HCEC 1CT (cell line): ENCODE measurements at regions not wholly inside any gene's neighbourhood (a gene's known extent, or its start where the extent isn't known, plus 50 kb on each side); places are given as distances from the start of the nearest gene placed in this dataset.
"Not testable (repeated sequence)": the region's sequence is repeated elsewhere in the genome, so short reads cannot be mapped to it uniquely, and the experiment has no call there.

Experiments used
- DNase-seq: peaks from one replicate; pipeline ENCODE4 v3.0.0-alpha.2; 2017

DNA sequence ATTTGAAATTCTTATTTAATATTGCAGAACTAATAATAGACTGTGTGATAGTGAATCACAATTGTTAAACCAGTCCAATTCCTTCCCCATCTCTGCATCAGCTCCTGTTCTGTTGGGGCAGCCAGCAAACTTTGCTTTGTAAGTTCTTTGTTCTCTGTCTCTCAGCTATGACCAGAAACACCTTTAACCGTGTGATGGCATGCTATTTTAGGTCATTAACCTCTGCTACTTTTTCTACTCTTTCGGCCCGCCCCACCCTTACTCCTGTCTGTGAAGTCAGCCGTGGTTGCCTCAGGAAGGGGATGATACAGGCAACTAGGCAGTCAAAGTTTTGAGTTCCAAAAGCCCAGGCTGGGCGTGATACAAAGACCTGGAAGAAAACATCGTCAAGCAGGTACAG lies 51.3 kb upstream of the EGFL6 start:
- DNase-seq = no peak

DNA sequence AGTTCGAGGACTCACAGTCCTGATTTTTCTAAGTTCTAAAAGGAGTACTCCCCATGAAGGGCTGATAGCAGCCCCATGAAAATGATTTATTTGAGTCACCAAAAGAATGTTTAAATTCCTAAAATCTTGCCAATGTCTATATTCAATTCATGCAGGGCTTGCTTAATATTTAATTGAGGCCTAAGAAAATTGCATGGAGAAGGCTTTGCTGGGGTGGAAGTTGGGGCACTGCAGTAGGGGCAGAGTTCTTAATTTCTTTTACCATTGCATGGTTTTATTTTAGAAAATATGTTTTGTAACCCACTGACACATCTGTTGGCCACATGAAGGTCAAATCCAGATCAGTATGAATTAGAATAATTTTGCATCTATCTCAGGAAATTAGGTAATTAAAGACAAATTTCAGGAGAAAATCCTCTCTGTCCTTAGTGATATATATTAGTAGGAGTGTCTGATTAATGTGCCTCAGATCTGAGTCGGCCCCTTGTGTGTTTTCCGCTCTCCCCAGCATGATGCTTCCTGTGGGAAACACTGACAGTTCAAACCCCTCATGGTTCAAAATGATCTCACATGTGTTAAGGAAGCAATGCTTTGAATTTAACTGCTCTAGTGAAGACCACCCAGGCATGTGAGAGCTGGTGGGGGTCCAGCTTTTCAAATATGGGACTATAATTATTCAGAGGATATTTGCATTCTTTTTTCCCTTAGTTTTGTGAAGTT lies 54.0 kb upstream of the EGFL6 start:
- no peak for DNase-seq

DNA sequence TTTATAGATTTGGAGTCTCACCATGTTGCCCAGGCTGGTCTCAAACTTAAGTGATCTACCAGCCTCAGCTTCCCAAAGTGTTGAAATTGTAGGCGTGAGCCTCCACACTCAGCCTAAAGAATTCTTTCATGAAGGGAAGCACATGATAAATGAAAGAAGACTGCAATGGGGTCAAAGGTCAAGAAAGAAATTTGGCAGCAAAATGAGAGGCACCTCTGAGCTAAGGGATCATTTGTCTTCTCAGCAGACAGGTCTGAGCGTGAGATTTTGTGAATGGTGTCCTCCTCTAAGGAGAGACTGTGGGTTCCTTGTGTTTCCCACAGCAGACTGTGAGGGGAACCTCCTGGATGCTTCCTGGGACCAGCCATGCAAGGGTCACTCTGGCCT lies 57.5 kb upstream of the EGFL6 start:
- DNase-seq = no peak

DNA sequence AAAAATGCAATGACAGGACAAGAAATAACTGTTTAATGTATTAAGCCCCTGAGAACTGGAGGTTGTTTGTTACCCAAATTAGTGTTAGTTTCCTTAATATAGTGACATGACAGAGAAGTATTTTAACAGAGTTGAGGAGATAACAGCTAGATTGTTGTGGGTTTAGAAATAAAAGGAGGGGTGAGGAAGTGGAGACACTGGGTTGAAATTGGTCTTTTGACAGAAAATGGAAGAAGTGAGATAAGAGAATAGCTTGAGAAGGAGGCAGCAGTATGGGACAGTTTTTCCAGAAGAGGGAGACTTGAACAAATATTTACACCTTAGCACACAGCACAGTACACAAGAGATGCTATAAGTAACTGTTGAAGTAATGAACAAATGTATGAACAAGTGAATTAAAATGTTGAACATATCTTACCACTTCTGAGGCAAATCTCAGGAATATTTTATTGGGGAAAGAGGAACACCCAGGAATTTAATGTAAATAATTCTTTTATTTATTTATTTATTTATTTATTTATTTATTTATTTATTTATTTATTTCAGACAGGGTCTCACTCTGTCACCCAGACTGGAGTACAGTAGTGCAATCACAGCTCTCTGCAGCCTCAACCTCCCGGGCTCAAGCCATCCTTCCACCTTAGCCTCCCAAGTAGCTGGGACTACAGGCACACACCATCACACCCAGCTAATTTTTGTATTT lies 58.0 kb upstream of the EGFL6 start:
- DNase-seq = no peak

DNA sequence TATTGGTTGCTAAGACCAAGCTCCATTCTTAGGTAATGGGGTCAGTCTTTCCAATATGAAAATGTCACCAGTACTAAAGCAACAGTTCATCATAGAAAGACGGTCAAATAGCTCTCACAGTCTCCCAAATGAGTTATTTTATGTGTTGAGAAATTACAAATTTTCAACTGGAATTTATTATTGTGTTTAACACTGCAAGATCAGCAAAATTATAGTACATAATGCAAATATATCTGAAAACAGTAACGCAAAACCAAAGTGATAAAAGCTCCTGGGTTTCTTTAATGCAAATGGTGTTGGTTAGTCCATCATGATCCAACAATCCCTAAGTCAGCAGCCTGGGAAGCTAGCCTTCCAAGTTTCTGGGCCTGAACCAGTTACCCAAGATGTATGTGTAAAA lies 61.5 kb upstream of the EGFL6 start:
- no peak for DNase-seq

DNA sequence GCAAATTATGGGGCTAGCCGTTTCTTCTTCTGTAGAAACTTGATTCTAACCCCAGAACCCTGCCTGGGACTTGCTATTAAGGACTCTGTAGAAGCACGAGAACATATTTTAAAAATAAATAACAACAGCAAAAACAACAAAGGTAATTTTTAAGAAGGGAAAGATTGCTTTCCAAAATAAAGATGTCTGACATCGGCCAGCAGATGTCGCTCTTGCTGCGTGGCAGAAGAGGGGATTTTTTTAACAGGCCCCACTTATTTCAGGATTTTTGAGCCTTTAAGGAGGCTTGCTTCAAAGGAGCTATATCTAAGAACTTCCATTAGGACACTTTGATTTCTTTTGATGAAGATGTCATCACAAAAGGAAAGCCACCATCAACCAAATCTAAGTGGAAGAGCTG lies 62.8 kb upstream of the EGFL6 start:
- DNase-seq = peak; percentile 9

DNA sequence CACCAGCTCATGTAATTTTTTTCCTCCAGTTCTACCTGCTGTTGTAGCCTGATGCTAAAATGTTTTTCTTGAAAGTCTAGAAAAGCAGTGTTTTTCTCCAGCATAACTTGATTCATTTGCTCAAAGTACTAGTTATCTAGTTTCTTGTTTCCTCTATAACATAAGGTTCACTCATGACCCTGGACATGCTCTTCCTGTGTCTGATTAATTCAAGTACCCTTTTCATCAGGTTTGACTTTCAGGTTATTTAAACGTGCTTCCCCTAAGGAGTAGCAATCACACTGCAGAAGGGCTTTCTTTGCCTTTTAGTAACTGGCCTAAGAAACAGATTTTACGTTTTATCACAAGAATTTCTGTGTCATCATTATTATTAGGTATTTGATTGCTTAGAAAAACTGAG lies 66.8 kb upstream of the EGFL6 start:
- DNase-seq = no peak

DNA sequence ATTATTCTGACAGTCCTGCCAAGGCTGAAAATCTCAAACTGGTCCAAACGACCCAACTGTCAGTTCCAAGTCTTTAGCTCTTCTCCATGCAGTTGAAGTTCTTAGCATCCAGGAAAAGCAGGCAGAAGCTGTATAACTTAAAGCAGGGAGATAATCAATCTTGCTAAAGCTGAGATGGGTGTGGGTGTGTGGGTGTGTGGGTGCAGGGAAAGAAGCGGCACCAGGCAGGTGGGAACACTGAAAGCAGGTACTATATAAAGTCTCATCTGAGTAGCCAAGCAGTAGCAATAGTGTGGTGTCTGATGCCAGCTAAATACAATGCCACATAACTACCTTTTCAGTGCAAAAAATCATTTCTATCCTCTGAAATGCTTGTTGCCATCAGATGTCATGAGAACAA lies 69.7 kb upstream of the EGFL6 start:
- no peak for DNase-seq

DNA sequence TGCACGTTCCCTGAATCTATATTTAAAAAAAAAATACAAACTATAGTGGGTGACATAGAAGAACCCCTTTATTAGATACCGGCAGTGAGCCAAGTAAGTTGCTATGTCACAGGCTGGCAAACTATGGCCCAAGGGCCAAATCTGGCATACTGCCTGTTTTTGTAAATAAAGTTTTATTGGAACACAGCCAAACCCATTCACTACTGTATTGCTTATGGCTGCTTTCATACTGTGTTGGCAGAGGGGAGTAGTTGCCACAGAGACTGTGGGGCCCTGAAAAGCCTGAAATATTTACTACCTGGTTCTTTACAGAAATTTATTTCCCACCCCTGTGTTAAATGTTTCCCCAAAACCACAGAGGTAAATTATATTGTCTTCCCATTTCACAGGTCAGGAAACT lies 71.2 kb upstream of the EGFL6 start:
- DNase-seq = no peak

DNA sequence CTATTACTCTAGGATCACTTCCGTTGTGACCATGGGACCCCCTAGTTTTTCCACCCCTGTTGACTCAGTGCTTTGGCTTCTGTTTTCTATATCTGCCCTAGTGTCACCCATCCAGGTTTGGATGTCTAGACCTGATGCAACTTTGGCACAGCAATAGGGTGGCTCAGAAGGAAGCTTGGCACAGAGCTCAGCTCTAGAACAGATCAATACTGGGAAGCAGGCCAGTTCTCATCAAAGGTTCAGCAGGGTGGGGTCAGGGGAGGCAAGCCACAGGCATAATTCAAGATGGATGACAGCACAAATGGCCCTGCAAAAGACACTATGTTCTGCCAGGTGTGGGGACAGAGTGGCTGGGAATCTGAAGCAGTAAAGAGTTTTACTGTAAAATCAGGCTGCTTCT lies 74.2 kb upstream of the EGFL6 start:
- DNase-seq = no peak

DNA sequence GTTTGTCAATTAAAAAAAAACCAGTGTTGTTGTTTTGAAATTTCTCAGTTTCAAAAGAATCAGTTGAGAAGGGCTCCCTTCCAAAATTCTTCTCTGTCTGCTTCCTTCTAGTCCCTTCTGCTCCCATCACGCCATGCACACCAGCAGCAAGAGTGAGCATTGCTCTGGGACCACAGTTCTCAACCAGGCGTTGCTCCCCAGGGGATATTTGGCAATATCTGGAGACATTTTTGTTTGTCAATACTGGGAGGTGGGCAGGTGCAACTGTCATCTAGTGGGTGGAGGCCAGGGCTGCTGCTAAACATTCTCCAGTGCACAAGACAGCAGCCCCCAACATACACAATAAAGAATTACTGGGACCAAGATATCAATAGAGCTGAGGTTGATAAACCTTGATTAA lies 74.8 kb upstream of the EGFL6 start:
- DNase-seq = no peak

DNA sequence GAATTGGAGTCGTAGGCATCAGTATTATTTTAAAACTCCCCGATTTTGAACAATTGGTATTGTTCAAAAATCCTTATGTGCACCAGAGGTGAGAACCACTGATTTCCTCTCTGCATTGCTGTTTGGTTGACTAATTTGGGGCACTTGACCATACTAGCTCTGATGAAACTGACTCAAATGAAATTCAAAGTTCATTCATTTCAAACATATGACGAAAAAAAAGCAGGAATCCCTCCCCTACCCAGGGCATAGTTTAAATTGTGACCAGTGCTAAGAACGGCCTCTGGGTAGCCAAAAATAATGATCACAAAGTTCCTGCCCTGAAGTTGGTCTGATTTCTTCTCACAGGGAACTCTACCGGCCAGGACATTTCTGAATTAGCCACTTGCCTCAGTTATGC lies 75.7 kb upstream of the EGFL6 start:
- DNase-seq = no peak

DNA sequence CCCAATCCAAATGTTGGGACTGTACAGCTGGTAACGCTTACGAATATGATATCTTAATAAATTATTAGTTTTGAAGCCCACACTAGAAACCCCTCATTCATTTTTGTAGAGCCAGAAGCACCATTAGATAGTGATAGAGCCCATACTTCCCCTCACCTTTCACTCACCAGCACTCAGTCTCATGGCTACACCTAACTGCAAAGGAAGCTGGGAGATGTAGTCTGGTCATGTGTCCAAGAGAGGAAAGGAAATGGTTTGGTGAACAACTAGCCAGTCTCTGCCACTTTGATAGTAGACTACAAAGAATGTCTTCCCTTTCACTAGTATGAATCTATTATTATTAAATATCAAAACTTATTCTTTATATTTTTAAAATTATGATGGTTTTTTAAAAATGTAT lies 77.1 kb upstream of the EGFL6 start:
- DNase-seq = no peak

DNA sequence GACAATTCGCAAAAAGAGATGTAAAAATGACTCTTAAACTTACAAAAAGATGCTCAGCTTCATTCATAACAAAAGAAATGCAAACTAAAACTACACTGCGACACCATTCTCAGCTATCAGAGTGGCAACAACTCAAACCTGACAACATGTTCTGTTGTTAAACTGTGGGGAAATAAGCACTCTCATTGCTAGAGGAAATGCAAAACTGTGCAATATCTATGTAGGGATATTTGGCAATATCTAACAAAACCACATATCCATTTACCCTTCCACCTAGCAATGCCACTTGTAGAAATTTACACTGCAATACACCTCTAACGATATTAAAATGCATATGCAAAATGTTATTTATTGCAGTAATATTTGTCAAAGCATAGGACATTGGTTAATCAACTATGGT lies 78.3 kb upstream of the EGFL6 start:
- no peak for DNase-seq

DNA sequence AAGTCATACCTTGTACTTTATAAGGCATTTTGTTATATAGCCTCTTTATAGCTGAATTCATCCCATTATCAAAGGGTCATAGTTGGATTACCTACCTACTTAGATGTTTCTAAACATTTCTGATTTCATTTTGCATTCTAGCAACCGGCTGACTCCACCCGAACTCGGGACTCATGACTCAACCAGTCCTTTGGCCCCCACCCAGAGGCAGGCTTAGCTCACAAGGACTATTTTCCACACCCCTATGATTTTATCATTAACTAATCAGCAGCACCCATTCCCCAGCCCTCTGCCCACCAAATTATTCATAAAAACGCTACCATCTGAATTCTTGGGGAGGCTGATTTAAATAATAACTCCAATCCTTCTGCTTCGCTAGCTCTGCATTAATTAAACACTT lies 79.9 kb upstream of the EGFL6 start:
- peak; percentile 71 for DNase-seq

DNA sequence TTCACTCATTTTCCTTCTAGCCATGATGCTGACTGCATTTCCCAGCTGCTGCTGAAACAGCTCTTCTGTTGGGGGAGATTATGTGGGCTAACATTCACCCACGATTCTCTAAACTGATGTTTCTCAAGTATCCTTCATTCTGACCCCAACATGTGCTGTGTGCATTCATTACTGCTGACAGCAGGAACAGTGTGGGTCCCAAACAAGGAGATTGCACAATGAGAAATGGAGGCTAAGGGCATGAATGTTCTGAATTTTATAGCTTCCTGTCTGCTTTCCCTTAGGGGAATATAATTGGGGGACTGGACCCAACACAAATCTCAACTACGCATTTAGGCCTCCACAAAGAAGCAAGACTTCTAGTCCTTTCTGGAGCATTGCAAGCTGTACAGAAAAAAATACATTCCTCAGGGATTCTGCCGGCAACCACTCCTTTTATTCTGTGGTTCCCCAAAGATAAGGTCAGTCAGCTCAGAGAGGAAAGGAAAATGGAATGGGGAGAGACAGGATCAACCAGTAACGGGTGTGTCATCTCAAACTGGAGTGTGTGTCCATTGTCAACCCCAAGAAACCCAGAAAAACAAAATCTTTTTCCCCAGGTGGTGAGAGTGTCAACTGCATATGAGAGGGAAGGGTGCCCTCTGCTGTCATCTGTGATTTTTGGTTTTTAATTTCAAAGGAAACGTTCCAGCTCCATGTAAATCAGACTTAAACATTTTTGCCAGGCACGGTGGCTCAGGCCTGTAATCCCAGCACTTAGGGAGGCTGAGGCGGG lies 81.5 kb upstream of the EGFL6 start:
- peak; percentile 88 for DNase-seq

DNA sequence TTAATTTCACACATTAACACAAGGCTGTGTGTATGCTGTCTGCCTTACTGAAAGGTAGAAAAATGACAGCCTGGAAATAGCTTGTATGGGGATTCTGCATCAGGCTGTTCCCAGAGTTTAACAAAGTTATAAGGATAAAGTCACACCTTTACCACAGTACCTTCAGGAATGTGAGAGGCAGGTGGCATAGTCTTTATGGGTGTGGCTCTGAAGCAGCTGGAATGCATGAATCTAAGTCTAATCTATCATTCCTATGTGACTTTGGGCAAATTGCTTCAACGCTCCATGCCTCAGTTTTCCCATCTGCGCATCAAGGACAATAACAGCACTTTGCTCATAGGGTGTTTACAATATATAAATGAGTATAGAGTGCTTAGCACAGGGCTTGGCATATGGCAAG lies 84.2 kb upstream of the EGFL6 start:
- no peak for DNase-seq

DNA sequence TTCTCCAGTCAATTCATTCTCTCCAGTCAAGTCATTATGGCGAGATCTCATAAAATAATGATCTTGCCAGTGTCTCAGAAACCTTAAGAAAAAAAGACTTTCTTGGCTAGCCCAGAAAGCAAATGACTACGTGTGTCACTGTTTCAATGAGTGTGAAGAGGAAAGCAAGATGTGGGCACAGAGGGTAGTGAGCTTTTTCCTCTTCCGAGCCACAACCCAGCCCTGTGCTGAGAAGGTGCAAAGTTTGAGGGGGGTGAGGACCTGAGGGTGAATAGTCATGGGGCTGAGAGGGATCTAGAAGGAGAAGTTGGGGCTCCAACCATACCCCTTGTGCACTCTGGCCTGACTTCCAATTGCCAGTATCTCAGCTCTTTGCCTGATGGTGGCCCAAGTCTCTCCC lies 85.6 kb upstream of the EGFL6 start:
- no peak for DNase-seq

DNA sequence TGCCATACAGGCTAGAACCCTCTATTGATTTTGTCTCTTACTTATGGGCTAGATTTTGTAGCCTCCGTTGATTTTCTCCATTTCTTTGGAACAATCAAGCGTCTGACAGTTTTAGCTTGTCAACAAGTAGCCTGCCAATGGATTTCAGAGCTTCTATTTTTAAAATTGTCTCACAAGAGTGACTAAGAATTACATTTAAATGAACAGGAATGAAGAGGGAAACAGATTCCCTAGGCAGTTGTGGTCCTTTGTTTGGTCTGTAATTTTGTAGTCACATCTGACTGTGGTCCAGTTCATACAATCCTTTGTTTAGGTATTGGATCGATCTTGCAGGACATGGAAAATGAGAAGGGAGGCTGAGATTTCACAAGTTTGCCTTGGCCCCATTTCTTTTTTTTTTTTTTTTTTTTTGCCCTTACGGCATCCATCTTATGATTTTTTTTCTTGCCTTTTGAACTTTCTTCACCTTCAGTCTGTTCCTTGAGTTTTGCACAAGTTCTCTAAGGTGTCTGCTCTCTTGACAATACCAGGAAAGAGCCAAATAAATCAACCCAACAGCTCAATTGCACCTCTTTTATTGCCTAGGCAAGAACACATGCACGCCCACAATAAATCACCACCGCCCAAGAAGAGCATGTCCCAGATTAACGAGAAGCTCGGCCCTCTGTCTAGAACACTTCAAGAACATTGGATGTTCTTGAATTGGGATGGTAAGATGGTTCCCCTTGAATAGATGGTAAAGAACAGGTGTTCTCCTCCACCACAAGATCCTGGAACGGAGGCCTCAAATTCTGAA lies 86.5 kb upstream of the EGFL6 start:
- DNase-seq = no peak

DNA sequence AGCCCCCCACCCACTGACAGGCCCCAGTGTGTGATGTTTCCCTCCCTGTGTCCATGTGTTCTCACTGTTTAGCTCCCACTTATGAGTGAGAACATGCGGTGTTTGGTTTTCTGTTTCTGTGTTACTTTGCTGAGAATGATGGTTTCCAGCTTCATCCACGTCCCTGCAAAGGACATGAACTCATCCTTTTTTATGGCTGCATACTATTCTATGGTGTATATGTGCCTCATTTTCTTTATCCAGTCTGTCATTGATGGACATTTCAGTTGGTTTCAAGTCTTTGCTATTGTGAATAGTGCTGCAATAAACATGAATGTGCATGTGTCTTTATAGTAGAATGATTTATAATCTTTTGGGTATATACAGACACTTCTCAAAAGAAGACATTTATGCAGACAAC lies 88.6 kb upstream of the EGFL6 start:
- not testable (repeated sequence) for DNase-seq

DNA sequence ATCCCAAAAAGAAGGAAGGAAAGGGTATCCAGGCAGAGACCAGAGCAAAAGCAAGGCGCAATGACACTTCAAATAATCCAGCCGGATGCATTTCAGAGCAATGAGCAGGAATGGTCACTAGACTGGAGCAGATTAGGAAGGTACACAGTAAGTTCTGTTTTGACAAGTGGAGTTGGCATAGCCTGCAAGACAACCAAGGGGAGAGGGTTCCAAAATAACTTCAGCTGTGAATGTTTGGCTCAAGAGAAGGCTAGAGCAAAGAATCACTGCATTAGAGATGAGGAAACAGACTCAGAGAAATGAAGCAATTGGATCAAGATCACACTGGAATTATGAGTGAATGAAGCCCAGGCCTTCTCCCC lies 90.0 kb upstream of the EGFL6 start:
- no peak for DNase-seq

DNA sequence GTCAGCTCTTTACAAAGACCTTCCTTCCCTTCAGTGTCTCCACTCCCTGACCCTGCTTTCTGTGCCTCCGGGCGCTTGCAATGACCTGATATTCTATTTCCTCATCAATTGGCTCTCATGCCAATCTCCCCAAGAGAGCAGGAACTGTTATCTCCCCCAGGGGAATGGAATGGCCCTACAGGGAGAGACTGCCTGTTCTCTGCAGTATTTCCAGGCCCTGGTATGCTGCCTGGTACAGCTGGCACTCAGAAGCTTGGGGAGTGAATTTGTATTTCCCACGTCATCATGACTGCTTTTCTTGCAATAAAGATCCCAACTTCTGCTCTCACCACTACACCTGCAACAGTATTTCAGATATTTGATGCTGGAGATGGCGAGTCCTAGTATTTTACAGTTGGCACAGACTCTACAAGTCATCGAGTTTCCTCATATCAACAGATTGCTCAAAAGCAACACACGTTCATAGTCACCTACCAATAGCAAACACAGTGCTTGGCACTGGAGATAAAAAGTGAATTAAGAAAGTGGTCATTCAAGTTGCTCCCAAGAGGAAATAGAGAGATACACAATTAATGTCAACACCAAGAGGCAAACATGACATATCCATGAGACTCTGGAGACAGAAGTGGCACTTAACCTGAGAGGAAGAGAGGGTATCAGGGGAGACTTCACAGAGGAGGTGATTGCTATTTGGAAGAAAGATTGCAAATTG lies 90.5 kb upstream of the EGFL6 start:
- DNase-seq = no peak

DNA sequence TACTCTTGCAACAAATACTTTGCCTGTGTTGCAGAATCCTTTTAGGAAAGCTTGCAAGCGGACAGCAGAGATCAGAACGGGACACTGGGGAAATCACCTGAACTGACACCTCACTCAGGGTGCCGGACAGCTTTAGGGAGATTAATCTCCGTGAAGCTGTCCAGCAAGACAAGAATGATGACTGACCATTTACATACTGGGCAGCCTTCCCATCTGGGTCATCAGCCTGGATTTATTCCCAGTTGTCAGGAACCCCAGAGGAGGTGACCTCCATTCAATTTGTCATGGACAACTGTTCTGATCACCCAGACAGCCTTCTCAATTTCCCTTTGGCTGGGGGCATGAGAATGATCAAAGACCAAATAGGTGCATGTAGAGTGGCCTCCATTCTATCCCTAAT lies 93.0 kb upstream of the EGFL6 start:
- no peak for DNase-seq
